PC-9 (cell line): ENCODE measurements at regions not wholly inside any gene's neighbourhood (a gene's known extent, or its start where the extent isn't known, plus 50 kb on each side); places are given as distances from the start of the nearest gene placed in this dataset.

Experiments
- BruUV-seq: library from RNA; stranded (reverse); fragments of 400-500 nt; replicated peaks from 2 replicates; lab custom pipeline; 2021; lab: Mats Ljungman, UMichigan
- CTCF ChIA-PET: fragments of 300-600 bp; sonication (Branson Sonifier 250); formaldehyde crosslinking; loops from one replicate; lab custom pipeline; 2022; ENCODE audit warnings: antibody characterized with exemption; lab: Charles Lee
- POLR2A ChIA-PET: fragments of 300-600 bp; sonication (Branson Sonifier 250); formaldehyde crosslinking; loops from one replicate; lab custom pipeline; 2022; ENCODE audit warnings: antibody characterized with exemption; ENCODE audit not compliant: unreplicated experiment; lab: Charles Lee
- DNase-seq, 2 experiments: peaks; one replicate each; pipeline versions ENCODE4 v3.0.0 to v3.0.0-alpha.2; 2015 to 2022; ENCODE audit warnings: mixed read lengths in 1 of 2
- H2AFZ ChIP-seq: fragments of 200-600 bp; sonication (generic); 2 replicates; pipeline ENCODE4 v1.8.1; 2017; ENCODE audit warnings: antibody characterized with exemption
- H3F3A ChIP-seq: fragments of 200-600 bp; sonication (generic); 2 replicates; pipeline ENCODE4 v1.8.1; 2017; ENCODE audit warnings: antibody characterized with exemption, mild to moderate bottlenecking, low read depth; ENCODE audit not compliant: insufficient read depth
- H3K27ac ChIP-seq: fragments of 200-600 bp; sonication (generic); 2 replicates; pipeline ENCODE4 v1.6.1; 2016; ENCODE audit warnings: mixed run types
- H3K27me3 ChIP-seq: fragments of 200-600 bp; sonication (generic); 2 replicates; pipeline ENCODE4 v1.6.1; 2016; ENCODE audit warnings: low read depth, mixed run types; ENCODE audit not compliant: insufficient read depth
- H3K36me3 ChIP-seq: fragments of 200-600 bp; sonication (generic); 2 replicates; pipeline ENCODE4 v1.6.1; 2016; ENCODE audit warnings: low read depth, mixed run types
- H3K4me1 ChIP-seq: fragments of 200-600 bp; sonication (generic); replicated peaks from 2 replicates; pipeline ENCODE4 v1.6.1; 2016; ENCODE audit warnings: mixed run types; ENCODE audit not compliant: insufficient read depth
- H3K4me2 ChIP-seq: fragments of 200-600 bp; sonication (generic); 2 replicates; pipeline ENCODE4 v1.6.1; 2017; ENCODE audit warnings: mixed run types
- H3K4me3 ChIP-seq: fragments of 200-600 bp; sonication (generic); 2 replicates; pipeline ENCODE4 v1.6.1; 2016; ENCODE audit warnings: mixed run types
- H3K79me2 ChIP-seq: fragments of 200-600 bp; sonication (generic); 2 replicates; pipeline ENCODE4 v1.6.1; 2017; ENCODE audit warnings: low read depth, mixed run types
- H3K9me2 ChIP-seq: fragments of 200-600 bp; sonication (generic); 2 replicates; pipeline ENCODE4 v1.8.1; 2017; ENCODE audit warnings: mild to moderate bottlenecking; ENCODE audit not compliant: insufficient read depth
- H3K9me3 ChIP-seq: fragments of 200-600 bp; sonication (generic); 2 replicates; pipeline ENCODE4 v1.8.1; 2016; ENCODE audit warnings: low read depth; ENCODE audit not compliant: insufficient read depth
- H4K20me1 ChIP-seq: fragments of 200-600 bp; sonication (generic); 2 replicates; pipeline ENCODE4 v1.8.1; 2017; ENCODE audit not compliant: insufficient read depth
- CTCF ChIP-seq: fragments of 200-600 bp; sonication (generic); conservative IDR thresholded peaks from 2 replicates; pipeline ENCODE4 v1.6.1; 2017; ENCODE audit warnings: mixed run types, antibody characterized with exemption, mild to moderate bottlenecking, moderate library complexity
- EZH2 ChIP-seq: fragments of 200-600 bp; sonication (generic); IDR thresholded peaks from 2 replicates; pipeline ENCODE4 v1.8.0; 2017; ENCODE audit warnings: antibody characterized with exemption, low read depth
- intact Hi-C: fragments of 100-400 bp; cut with micrococcal nuclease; formaldehyde crosslinking; loops from one replicate; pipeline ENCODE4 v1.10.0; 2022; ENCODE audit not compliant: unreplicated experiment

- TF ChIP-seq EZH2 = no peak
- TF ChIP-seq CTCF = no peak
- CTCF ChIA-PET = no interaction called here
- DNase-seq = no peak
Measured at GRCh38 chr4:126710935-126711334, 921.8 kb upstream of the INTU start.

GRCh38 chr4:126715067-126715466, 917.7 kb upstream of the INTU start:
- no peaks in the 10 kb centered on the region for H3K36me3 ChIP-seq
- H3K27me3 ChIP-seq = no peaks in the 10 kb centered on the region
- ChIA-PET POLR2A (no interaction called here), CTCF (no interaction called here)
- no peak overlapping the region for H2AFZ ChIP-seq
- no peak overlapping the region for H3K4me2 ChIP-seq
- intact Hi-C loops = no loop called here
- no peaks in the 10 kb centered on the region for H3K4me1 ChIP-seq
- H3K9me2 ChIP-seq = no peaks in the 10 kb centered on the region
- no peaks in the 10 kb centered on the region for H3K79me2 ChIP-seq
- no peak overlapping the region for H3K27ac ChIP-seq
- H3F3A ChIP-seq = no peaks in the 10 kb centered on the region
- no peak overlapping the region for H3K4me3 ChIP-seq
- no peak for DNase-seq
- no peaks in the 10 kb centered on the region for H4K20me1 ChIP-seq
- BruUV-seq = no TSS peak
- H3K9me3 ChIP-seq = no peaks in the 10 kb centered on the region
- TF ChIP-seq CTCF = no peak
- TF ChIP-seq EZH2 = no peak

More at GRCh38 chr4:126710935-126711334, 921.8 kb upstream of the INTU start:
- intact Hi-C loops = no loop called here
- no peaks in the 10 kb centered on the region for H3K27me3 ChIP-seq
- no peaks in the 10 kb centered on the region for H3K36me3 ChIP-seq
- no peaks in the 10 kb centered on the region for H4K20me1 ChIP-seq
- no TSS peak for BruUV-seq
- H2AFZ ChIP-seq = no peak overlapping the region
- no peaks in the 10 kb centered on the region for H3F3A ChIP-seq
- no peaks in the 10 kb centered on the region for H3K79me2 ChIP-seq
- no peak overlapping the region for H3K4me2 ChIP-seq
- H3K9me2 ChIP-seq = no peaks in the 10 kb centered on the region
- POLR2A ChIA-PET = no interaction called here
- no peak overlapping the region for H3K4me3 ChIP-seq
- no peaks in the 10 kb centered on the region for H3K4me1 ChIP-seq
- H3K27ac ChIP-seq = no peak overlapping the region
- H3K9me3 ChIP-seq = no peaks in the 10 kb centered on the region

GRCh38 chr4:126715681-126716080, 917.1 kb upstream of the INTU start:
- CTCF ChIA-PET = no interaction called here
- no peaks in the 10 kb centered on the region for H3K36me3 ChIP-seq
- no peak overlapping the region for H3K4me3 ChIP-seq
- no peaks in the 10 kb centered on the region for H4K20me1 ChIP-seq
- no peaks in the 10 kb centered on the region for H3F3A ChIP-seq
- BruUV-seq = no TSS peak
- H3K27me3 ChIP-seq = no peaks in the 10 kb centered on the region
- H3K9me2 ChIP-seq = no peaks in the 10 kb centered on the region
- H3K4me2 ChIP-seq = no peak overlapping the region
- no peaks in the 10 kb centered on the region for H3K9me3 ChIP-seq
- H3K4me1 ChIP-seq = no peaks in the 10 kb centered on the region
- intact Hi-C loops = no loop called here
- H3K79me2 ChIP-seq = no peaks in the 10 kb centered on the region
- no peak for TF ChIP-seq EZH2
- no peak for TF ChIP-seq CTCF
- no peak overlapping the region for H3K27ac ChIP-seq
- no peak overlapping the region for H2AFZ ChIP-seq
- POLR2A ChIA-PET = no interaction called here
- DNase-seq = no peak
